CD4-positive, alpha-beta T cell treated with Interleukin-2 at 100 ng/mL for 4 hours (primary cell): ENCODE measurements at regions not wholly inside any gene's neighbourhood (a gene's known extent, or its start where the extent isn't known, plus 50 kb on each side); places are given as distances from the start of the nearest gene placed in this dataset.
"Not testable (repeated sequence)": the region's sequence is repeated elsewhere in the genome, so short reads cannot be mapped to it uniquely, and the experiment has no call there.

ENCODE experiments used
- DNase-seq: peaks from one replicate; pipeline ENCODE4 v3.0.0-alpha.2; 2020; ENCODE audit warnings: low spot score

- DNase-seq, result no peak
Measured at GRCh38 chr4:83213640-83214039, 71.0 kb downstream of the COQ2 start.

- peak; percentile 82 for DNase-seq
Measured at GRCh38 chr4:83212041-83212851, 72.4 kb downstream of the COQ2 start.

- no peak for DNase-seq
Measured at GRCh38 chr4:83209419-83209818, 75.2 kb downstream of the COQ2 start.

GRCh38 chr4:83208371-83209365 is 75.9 kb downstream of the COQ2 start:
- DNase-seq, result no peak

- no peak for DNase-seq
Measured at GRCh38 chr4:83207497-83208101, 77.0 kb downstream of the COQ2 start.

- no peak for DNase-seq
Measured at GRCh38 chr4:83205760-83206159, 78.8 kb downstream of the COQ2 start.

GRCh38 chr4:83204731-83205130 is 79.9 kb downstream of the COQ2 start:
- DNase-seq, result no peak

GRCh38 chr4:83201761-83202160 is 82.8 kb downstream of the COQ2 start:
- no peak for DNase-seq

GRCh38 chr4:83197555-83198235 is 83.2 kb upstream of the PLAC8 start:
- DNase-seq, result no peak

- no peak for DNase-seq
Measured at GRCh38 chr4:83196921-83197320, 82.4 kb upstream of the PLAC8 start.

GRCh38 chr4:83195269-83195668 is 80.7 kb upstream of the PLAC8 start:
- DNase-seq, result no peak

GRCh38 chr4:83194588-83194987 is 80.1 kb upstream of the PLAC8 start:
- not testable (repeated sequence) for DNase-seq

GRCh38 chr4:83192634-83193033 is 78.1 kb upstream of the PLAC8 start:
- DNase-seq, result no peak

GRCh38 chr4:83191026-83191425 is 76.5 kb upstream of the PLAC8 start:
- no peak for DNase-seq

GRCh38 chr4:83189631-83190136 is 75.2 kb upstream of the PLAC8 start:
- no peak for DNase-seq

GRCh38 chr4:83180431-83180968 is 66.0 kb upstream of the PLAC8 start:
- DNase-seq, result no peak

GRCh38 chr4:83179205-83179604 is 64.7 kb upstream of the PLAC8 start:
- DNase-seq, result no peak

- DNase-seq, result no peak
Measured at GRCh38 chr4:83178029-83178428, 63.5 kb upstream of the PLAC8 start.

- no peak for DNase-seq
Measured at GRCh38 chr4:83177182-83177581, 62.7 kb upstream of the PLAC8 start.

GRCh38 chr4:83174844-83175414 is 60.4 kb upstream of the PLAC8 start:
- no peak for DNase-seq

GRCh38 chr4:83172371-83172770 is 57.8 kb upstream of the PLAC8 start:
- DNase-seq, result no peak
